GM19467 (cell line): ENCODE measurements at regions not wholly inside any gene's neighbourhood (a gene's known extent, or its start where the extent isn't known, plus 50 kb on each side); places are given as distances from the start of the nearest gene placed in this dataset.

Source experiments
- ATAC-seq: cut with Tn5 transposase; IDR thresholded peaks from one replicate; pipeline ENCODE4 v1.9.1; 2021; ENCODE audit warnings: mild to moderate bottlenecking, moderate library complexity; ENCODE audit not compliant: unreplicated experiment

DNA sequence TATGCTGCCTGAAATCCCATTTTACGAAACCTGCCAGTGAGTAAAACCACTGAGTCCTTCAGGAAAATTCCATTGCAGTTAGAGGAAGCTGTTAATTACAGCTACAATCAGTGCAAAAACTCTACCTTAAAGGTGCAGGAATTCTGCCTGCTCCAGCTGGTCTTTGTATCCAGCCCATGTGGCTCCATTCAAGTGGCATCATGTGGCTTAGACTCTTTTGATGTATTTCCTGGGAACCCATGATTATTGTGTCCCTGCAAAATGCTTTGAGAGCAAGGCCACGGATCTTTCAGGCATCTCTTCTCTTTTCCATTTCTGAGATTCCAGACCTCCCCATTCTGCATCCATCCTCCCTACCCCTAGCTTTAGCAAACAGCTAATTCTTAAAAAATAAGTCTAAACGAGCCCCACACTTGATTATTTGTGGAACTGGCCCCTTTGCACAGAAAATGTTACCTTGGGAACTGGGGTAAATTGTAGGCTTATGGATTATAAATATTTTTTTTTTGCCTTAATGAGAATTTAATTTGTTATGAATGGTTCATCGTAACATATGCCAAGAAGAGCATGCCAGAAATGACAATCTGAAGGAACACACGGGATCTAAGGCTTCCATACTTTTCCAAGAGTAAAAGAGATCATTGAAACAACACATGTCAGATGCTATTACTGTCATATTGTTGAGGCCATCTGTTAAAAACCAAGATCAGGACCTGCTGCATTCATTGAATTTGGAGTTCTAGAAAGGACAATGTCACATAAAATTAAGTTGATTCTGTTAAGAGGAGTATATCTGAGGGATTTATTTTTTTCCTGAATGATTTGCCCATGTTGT lies 144.6 kb downstream of the TPH2 start:
- ATAC-seq, result no peak

DNA sequence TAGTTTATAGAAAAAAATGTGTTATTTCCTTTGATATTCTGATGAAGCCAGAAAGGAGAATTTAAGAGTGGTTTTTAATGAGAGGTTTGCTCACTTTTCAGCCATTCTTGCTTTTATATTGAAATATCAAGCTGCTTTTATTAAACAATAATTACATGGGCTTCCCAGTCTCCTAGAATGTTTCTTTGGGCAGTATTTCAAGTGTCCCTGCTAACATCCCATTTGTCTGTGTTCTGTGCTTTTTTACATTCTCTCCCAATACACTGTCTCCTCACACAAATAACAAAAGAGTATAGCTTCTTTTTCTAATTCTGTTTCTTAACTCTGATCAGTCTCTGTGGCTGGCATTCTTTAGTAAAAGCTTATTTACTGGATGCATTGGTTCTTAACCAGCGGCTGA lies 145.4 kb downstream of the TPH2 start:
- ATAC-seq, result no peak

DNA sequence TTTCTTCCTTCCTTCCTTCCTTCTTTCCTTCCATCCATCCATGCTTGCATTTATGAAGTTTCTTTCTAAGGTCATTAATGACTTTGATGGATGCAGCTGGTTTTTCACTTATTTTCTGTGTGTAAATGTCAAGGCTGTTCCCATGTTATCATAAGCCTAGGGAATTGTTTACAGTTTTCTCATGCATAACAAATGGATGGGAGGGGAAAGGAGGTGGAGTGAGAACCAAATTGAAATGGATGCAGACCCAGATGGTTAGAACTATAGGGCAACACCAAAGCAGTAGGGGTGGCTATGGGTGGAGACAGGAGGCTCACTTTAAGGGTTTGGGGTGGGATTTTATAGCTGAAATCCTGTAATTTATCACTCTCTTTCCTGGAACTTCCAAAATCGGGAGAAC lies 146.2 kb downstream of the TPH2 start:
- ATAC-seq, result no peak

DNA sequence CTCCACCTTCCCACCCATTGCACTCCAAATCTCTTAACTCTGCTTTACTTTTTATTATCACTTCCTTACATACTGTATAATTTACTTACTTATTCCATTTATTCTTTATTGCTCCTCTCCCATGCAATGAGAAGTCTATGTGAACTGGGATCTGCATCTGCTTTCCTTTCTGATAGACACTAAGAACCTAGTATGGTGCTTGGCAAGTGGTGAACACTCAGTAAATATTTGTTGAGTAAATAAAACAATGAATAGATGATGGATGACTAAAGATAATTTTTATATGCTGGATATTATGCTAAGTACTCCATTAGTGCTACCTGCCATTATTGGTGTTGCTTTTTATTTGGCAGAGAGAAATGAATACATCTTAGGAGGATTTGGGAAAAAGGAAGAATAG lies 151.0 kb downstream of the TPH2 start:
- no peak for ATAC-seq

DNA sequence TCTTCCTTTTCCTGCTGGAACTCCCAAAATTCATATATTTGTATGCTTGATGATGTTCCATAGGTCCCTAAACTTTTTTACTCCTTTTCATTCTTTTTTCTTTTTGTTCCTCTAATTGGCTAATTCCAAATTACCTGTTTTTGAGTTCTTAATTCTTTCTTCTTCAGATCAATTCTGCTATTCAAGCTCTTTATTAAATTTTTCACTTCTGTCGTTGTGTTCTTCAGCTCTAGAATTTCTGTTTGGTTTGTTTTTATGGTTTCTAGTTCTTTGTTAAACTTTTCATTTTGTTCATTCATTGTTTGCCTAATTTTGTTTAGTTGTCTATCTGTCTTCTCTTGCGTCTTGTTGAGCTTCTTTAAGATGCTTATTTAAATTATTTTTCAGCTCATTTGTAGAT lies 154.8 kb downstream of the TPH2 start:
- ATAC-seq, result no peak

DNA sequence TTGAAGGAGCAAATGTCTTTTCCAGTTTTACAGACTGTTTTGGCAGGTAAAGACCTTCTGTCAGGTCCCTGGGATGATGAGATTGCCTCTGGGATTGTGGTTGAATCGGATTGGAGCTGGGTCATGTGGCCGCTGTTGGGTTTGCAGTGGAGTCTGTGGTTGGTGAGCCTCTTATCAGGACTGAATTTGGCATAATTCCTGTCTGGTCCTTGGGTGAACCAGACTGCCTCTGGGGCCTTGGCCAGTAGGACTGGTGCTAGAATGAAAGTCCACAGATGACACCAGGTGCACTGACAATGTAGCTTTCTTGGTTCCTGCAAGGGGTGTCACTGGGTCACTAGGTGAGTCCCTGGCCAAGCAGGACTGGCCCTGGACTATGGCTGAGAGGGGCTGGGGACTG lies 155.3 kb downstream of the TPH2 start:
- no peak for ATAC-seq

DNA sequence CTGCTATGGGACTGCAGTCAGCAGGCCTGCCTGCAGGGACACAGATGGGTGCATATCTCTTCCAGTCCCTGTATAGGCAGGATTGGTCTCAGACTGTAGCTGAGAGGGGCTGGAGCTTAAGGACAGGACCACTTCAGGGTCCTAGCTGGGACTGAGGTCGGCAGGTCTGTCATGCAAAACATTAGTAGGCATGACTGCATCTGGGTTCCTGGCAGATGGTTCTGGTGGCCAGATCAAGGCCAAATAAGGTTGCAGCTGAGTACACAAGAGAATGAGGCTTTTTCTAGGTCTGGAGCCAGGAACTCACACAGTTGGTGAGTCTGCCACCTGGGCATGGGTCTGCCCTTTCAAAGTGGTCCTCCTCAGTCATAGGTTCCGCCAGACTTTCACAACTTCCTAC lies 155.8 kb downstream of the TPH2 start:
- ATAC-seq, result no peak

DNA sequence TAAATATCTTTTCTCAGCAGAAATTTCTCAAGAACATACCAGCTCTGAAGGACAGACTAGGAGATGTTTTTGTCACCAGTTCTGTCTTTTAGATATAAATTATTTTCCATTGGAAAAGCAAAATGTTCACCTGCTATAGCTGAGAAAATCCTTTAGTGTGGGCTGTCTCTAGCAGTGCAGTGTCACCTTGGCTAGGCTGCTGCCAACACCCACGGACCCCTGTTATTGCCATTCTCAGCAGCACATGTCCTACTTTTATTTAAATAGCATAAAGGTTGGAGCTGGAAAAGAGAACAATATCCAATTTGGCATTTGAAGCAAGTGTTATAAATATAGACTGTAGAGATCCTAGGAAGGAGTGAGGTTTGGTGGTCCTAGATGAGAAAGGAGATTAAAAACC lies 156.4 kb downstream of the TPH2 start:
- ATAC-seq, result no peak

DNA sequence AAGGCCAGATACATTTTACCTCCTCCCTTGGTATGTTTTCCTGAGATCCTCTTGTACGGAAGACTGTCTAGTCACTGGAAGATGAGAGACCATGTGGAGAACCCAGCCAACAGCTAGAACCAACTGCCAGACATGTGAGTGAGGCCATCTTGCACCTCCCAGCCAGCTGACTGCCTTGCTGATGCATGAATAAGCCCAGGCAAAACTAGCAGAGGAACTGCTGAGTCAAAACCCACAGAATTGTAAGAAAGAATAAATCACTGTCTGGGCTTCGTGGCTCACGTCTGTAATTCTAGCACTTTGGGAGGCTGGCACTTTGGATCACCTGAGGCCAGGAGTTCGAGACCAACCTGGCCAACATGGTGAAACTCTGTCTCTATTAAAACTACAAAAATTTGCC lies 160.0 kb downstream of the TPH2 start:
- ATAC-seq, result no peak

DNA sequence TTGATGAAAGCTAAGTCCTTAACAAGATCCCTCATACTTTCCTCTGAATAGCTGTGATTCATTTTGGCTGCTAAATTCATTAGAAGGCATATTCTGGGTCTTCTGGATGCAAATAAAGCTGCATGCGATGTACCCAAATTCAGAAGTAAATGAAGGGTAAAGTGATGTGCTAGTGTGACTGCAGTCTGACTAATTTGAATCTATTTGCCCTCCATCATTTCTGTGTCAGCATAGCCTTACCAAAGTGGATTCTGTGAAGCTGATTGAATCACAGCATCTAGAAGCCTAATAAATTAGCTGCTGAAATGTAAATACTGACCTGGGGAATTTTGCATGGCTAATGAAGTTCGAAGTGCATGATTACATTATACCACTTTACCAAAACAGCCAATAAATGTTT lies 162.2 kb downstream of the TPH2 start:
- no peak for ATAC-seq

DNA sequence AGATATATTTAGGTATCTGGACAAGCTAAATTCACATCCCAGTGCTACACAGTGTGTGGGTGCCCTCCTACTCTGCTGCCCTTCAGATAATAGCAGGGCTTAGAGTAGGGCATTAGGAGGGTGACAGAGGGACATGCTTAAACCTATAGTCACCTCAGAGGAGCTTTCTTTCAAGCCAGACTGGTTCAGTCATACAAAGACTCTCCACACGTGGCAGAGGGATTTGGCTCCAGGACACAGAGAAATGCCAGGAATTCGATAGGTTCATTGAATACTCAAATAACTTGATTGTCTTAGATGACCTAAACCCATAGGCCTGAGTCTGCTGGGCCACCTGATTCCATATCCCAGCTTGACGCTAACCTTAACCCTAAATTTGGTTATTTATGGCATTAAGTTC lies 163.5 kb downstream of the TPH2 start:
- ATAC-seq, result no peak

DNA sequence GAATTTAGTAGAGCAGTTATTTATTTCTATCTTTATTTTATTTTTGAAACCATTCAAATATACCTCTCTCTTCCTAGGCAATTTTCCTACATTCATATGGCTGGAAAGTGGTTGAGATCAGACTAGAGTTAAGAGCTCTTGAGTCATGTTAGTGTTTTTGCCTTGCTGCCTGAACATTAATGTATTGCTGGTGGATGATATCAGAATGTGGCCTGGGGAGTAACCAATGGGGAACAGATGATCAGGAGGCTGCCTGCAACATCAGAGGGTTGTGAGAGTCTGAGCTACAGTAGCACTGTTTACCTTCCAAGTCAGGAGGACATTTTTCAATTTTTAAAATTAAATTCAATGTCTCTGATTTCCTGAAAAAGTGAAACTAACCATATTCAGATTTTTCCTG lies 166.3 kb upstream of the TRHDE start:
- no peak for ATAC-seq

DNA sequence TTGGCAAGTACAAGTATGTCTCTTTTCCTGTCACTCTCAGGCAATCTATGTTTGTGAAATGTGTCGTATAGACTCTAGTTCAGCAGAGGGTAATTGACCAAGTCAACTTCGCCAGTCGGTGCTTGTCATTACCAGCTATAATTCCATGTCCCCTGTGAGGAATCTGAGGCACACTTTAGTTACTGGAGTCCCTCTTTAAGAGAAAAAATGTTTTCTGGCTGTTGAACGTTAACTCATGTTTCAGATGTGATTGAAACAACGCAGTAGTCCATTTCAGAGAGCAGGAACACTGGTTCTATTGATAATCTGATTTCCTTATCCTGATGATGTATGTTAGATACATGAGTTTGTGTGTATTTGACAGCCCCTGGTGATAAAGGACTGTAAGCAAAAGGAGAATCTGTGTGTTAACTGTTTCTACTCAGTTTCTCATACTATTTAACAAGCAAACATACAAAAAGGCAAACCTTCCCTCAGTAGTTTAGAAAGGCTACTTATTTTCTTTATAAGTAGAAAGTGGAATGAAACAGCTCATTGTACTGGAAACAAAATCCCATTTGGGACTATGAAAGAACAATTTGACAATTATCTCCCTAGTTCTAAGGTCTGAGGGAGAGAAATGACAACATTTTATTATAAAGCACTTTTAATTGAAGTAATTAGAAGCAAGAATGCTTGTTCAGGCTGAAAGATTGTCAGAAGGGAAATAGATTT lies 161.1 kb upstream of the TRHDE start:
- ATAC-seq, result no peak

DNA sequence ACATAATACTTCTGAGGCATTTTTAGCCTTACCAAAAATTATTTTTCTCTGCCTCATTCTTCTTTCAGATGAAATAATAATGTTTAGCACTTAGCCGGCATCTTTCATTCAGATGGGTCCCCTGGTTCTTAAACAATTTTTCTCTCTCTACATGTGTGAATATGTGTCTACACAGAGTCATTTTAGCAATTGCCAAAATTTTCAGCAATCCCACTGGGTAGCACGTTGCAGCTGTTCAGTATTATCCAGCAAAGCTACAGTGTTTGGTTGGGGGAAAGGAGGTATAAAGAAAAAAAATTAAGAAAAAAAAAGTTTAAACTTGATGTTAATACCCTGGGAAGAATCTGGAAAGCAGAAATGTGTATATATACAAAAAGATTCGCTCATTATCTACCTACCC lies 160.5 kb upstream of the TRHDE start:
- no peak for ATAC-seq

DNA sequence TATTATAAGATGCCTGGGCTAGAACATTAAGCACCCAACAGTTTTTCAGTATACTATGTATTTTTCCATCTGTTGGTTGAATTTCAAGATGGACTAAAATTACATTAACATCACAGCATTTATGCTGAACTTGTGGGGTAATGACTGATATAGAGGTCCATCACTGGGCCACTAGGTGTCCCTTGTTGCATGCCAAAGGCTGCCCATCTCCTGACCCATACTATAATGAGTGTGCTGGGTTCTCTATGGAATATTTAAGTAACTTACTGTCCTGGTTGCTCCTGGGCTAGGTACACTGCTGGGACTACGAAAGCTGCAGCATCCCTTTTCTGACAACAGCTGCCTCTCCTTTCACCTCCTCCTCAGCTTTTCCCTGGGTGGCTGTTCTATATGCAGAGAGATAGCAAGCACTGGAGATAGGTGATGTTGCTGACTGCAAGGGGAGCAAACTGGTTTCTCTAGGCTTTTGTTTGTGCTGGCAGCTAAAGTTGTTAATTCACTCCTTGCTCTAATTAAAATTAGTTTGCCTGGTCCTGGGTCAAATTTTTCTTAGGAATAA lies 138.6 kb upstream of the TRHDE start:
- ATAC-seq, result no peak

DNA sequence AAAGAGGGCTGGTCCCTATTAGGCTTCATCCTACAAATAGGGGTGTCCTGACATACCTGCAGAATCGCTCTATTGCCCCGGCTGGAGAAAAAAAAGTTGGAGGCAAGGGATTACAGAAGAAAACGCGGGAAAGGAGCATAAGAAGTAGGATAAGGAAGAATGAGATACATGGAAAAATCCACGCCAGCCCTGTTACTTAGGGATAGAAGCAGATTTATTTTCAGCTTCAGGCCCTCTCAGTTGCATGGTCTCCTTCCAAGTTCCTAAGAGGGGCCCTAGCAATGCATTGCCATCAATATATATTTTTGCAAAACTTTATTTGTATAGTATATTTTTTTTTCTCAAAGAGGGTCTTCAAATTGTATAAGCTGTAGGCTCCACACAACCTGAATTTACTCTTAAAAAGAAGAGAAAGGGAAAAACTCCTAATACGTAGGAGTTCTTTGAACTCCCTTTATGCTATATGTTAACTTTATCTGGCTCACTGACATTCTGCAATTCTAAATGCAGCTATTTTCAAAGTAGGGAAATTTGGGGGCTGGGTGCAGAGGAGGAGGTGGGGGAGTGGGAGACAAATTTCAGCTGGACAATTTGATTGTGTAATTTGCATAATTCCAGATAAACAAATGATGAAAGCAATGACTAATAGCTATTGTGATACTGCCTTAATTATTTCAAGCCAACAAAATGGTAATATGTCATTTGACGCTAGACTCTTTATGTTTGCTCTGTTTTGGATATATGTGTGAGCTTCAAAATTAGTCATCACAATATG lies 137.7 kb upstream of the TRHDE start:
- no peak for ATAC-seq

DNA sequence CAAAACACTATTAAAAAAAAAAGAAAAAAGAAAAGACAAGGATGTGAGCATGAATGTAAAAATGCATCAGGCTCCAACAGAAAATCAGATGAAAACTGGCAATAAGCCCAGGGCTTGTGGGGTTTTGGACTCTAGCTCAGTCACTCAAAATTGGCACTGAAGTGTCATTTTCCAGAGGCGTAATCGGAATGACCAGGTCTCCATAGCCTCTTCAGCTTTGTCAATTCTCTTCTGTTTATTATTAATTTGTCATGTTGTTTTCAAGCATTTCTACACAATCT lies 137.2 kb upstream of the TRHDE start:
- no peak for ATAC-seq

DNA sequence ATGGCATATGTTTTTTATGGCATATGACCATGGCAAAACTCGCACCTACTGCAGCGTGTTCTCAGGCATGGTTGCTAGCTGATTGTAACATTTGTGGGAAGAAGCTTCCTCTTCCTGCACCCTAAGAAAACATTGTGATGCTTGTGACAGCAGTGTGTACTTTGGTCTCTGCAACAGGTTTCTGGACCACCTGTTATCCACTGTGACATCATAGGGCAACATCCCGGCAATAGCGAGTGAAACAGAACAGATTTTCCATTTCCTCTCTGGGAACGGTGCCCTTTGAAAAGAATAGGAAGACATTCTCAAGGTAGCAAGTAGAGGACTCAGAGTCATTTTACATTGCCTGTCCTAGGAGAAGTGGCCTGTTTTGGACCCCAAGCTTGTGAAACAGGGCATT lies 135.4 kb upstream of the TRHDE start:
- ATAC-seq, result no peak

DNA sequence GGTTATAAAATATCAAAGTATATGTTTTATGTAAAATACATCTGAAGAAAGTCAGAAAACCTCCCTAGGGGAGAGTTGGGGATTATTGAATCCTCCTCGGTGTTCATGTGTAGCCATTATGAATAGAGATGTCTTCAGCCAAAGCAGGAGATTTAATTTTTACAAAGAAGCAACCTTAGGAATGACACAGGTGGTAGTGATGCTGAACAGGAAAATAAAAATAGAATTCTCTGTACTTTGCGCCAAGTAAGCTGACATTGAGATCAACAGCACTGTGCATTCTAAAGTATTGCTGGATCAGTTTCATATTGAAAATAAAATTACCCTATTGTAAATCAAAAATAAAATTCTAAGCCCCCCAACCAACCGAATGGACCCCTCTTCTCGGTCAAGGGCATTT lies 132.8 kb upstream of the TRHDE start:
- ATAC-seq, result no peak

DNA sequence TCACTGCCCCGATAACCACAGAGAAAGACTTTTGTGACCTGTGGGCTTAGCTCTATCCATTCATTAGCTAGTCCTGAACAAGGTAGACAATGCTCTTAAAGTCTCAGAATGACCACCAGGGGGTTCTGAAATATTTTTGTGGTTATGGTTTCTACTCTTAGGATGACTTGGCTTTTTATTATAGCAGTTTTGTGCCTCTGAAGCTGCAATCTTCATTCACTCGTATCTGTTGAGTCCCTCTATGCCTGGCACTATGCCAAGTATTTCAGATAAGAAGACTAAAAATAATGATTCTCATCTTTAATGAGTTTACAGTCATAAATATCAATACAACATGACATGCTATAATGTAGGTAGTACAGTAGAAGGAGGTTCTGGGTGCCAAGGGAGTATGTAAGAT lies 130.8 kb upstream of the TRHDE start:
- ATAC-seq, result peak; percentile 92

DNA sequence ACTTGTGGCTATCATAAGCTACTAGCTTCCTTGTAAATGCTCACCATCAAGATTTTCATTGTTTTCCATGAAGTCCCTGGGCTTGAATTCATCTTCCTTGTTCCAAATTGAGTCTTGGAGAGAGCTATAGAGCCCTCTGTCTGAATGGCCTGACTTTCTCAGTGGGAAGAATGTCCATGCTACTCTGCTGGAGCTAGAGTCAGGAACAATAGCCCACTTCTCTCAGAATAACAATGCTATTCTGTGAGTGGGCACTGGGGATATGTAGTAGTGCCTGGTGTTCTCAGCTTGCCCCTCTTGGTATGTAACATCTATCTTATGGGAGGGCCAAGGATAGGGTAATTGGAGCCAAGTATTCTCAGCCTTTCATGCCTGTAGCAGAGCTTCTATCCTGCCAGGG lies 127.6 kb upstream of the TRHDE start:
- no peak for ATAC-seq

DNA sequence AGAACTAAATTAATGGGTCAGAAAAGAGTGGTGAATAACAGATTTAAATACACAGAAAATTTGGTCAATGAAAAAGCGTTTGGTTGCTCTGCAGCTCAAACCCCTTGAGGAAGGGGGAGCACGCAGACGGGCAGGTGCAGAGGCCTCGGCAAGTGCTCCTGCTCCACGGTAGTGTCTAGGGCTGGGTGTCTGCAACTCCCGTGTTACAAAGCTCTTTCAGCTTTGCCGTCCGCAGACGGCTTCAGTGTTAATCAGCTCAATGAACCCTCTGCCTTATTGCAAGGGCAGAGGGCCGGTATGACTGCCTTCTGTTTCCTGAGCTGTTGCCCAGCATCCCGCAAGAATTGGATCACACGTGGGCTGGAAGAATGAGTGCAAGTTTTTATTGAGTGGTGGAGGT lies 125.7 kb upstream of the TRHDE start:
- no peak for ATAC-seq
